LNCaP clone FGC (cell line): ENCODE measurements at regions not wholly inside any gene's neighbourhood (a gene's known extent, or its start where the extent isn't known, plus 50 kb on each side); places are given as distances from the start of the nearest gene placed in this dataset.

Source experiments
- DNase-seq: peaks from one replicate; pipeline ENCODE4 v3.0.0-alpha.2; 2011; ENCODE audit warnings: low read depth
- H3K4me3 ChIP-seq: 2 replicates; pipeline ENCODE4 v1.5.1; 2011; ENCODE audit warnings: mild to moderate bottlenecking, low read depth, low read length, control low read depth
- TF ChIP-seq, protein P1 (sequence below): IDR thresholded peaks from 2 replicates; pipeline ENCODE4 v1.5.1; 2012; ENCODE audit warnings: mild to moderate bottlenecking; ENCODE audit not compliant: control insufficient read depth, insufficient read depth; ENCODE audit errors: extremely low read depth

DNA sequence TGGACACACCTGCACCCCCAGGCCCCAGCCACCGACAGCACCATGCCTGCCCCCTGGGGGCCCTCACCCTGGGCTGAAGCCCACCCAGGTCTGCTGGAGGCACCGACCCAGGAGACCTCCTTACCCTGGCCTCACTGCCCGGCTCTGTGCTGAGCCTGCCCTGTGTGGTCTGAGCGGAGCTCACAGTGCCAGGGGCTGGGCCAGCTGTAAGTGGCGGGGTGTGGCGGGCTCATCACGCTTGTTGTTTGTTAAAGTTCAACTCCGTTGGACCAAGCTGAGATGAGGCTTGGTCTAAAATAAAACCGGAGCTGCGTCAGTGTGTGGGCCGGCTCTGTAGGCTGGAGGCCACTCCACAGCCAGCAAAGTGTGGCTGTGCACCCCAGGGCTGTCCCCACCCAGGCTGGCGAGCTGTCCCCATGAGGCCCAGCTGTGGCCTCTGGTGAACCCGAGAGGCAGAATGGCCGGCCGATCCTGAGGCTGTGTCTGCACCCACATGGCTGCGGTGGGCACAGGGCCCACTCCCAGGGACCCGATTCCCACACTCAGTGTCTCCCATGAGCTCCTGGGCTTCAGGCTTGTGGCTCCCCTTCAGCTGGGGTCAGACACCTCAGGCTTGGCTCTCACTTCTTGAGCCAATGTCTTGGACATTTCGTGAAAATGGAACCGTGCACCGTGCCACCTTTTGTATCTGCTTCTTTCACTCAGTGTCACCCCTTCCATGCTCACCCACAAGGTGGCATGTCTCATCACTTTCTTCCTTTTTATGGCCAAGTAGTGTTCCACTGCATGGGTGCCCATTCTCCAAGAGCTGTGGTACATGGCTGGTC is 137.9 kb downstream of the CTTN start:
- DNase-seq: no peak
- no peak overlapping the region for H3K4me3 ChIP-seq
- TF ChIP-seq, protein P1, sequence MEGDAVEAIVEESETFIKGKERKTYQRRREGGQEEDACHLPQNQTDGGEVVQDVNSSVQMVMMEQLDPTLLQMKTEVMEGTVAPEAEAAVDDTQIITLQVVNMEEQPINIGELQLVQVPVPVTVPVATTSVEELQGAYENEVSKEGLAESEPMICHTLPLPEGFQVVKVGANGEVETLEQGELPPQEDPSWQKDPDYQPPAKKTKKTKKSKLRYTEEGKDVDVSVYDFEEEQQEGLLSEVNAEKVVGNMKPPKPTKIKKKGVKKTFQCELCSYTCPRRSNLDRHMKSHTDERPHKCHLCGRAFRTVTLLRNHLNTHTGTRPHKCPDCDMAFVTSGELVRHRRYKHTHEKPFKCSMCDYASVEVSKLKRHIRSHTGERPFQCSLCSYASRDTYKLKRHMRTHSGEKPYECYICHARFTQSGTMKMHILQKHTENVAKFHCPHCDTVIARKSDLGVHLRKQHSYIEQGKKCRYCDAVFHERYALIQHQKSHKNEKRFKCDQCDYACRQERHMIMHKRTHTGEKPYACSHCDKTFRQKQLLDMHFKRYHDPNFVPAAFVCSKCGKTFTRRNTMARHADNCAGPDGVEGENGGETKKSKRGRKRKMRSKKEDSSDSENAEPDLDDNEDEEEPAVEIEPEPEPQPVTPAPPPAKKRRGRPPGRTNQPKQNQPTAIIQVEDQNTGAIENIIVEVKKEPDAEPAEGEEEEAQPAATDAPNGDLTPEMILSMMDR: no peak

DNA sequence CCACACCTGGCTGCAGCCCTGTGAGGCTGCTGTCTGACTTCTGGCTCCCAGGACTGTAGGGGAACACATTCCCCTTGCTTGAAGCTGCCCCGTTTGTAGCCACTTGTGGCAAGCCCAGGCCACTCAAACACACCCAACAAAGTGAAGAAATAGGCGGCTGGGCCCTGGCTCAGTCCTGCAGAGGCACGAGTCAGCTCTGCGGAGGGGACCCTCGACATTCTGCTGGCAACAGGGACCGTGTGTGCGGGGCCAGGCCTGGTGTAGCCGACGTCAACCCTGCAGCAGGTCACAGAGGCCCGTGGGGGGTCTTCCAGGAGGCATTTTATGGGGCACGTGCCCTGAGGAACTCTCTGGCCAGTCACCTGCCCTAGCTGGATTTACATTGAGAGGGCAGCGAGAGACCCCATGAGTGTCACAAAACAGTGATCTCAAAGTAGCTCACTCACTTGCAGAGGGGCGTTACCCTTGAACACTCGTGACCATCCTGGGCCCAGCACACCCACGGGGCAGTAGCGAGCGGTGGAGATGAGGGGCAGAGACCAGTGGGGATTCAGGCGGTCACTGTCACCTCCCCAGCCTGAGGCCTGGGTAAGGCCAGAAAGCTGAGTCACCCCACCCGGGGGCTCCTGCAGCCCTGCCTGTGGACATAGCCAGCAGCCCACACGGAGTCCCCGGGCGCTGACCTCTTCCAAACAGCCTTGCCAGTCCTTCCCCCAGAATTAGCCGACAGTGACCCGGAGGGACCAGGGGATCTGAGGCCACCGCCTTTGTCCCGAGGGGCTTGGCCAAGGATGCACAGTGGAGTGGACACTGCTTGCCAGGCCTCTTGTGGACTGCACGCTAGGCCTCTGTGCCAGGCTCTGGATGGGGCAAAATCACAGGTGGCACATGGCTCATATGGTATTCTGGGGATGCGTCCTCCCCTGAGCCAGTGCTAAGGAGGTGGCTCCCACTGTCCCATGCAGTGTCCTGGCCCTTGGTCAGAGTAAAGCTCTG is 139.5 kb downstream of the CTTN start:
- H3K4me3 ChIP-seq: no peak overlapping the region
- TF ChIP-seq, protein P1: no peak
- DNase-seq: no peak

DNA sequence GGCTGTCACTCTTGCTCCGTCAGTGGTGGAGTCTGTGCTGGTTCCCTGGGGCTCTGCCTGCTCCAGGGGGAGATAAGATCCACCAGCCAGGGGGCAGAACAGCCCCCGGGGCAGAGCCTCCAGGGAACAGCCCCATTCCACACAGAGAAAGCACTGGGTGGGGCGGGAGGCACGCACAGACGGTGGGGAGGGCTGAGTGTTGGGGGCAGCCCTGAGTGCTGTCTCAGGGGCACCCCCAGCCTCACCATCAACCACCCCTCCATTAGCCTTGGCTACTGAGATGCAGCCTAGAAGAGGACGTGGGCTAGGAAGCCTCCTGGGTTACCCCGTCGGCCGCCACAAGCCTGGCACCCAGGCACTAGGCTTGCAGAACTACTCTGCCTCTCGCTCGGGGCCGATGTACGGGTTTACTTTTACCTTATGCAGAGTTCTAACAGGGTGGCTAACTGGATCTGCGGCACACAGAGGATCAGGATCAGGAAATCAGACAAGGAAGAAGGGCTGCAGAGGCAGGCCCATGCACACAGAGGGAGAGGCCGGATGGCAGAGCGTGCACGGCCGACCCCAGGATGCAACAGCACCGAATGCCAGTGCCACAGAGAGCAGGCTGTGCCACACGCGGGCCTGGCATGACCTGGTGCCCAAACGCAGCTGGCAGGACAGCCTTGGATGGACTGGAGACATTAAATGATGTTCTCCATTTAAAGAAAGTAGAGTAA is 140.5 kb downstream of the CTTN start:
- TF ChIP-seq, protein P1: no peak
- no peak for DNase-seq
- no peak overlapping the region for H3K4me3 ChIP-seq

DNA sequence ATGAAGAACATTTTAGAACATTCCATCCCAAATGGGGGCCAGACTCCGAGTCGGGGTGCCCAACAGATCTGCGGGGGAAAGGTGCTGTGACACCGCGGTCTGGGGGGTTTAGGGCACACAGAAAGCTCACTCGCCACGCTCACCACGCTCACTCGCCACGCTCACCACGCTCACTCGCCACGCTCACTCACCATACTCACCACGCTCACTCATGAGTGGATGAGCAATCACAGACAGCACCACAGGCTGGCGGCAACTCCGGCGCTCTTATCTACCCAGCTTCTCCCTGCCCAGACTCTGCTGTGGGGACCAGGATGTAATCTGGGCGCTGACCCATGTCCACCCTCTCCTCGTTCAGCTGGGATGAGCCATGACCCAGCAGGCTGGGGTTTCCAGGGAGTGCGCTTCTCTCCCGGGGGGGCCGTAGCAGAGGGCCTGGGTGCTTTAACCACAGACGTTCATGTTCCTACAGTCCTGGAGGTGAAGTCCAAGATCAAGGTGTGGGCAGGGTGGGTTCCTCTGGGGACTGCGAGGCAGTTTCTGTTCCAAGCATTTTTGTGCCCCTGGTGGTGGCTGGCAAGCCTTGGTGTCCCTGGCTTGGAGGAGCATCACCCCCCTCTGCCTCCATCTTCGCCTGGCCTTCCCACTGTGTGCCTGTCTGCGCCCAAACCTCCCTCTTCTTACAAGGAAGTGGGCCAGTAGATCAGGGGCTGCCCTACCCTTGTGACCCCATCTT is 141.2 kb downstream of the CTTN start:
- no peak for DNase-seq
- TF ChIP-seq, protein P1: no peak

DNA sequence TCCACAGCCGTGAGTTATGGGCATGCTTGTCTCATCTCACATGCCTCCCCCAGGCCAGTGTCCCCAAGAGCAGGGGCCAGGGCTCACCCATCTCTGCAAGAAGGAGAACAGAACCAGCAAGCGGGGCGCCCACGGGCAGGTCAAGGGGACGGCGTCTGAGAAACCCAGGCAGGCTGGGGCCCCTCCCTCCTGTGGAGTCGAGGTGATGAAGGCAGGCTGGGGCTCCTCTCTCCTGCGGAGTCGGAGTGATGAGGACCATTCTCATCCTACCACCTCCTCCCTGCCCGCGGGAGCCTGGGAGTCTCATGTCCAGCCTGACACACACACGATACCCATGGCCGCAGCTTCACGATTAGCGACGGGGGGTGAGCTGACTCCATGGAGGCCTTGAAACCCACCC is 141.9 kb downstream of the CTTN start:
- DNase-seq: no peak
- TF ChIP-seq, protein P1: no peak
- H3K4me3 ChIP-seq: no peak overlapping the region

More for the DNA sequence above, 141.2 kb downstream of the CTTN start:
- H3K4me3 ChIP-seq: no peak overlapping the region

DNA sequence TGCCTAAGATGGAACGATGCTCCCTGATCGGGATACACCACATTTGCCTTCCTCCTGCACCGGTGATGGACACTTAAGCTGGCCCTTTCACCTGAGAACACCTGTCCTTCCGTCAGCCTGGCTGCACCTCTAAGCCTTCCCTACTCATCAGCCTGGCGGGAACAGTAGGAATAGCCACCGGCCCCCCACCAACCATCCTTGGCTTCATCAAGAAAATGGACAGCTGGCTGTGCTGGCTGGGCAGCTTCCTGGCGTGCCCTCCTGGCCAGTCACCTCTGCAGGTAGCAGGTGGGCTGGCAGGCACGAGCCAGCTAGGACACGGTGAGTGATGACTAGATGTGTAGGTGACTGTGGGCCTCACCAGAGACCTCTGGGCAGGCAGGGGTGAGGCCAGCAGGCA is 142.8 kb downstream of the CTTN start:
- no peak overlapping the region for H3K4me3 ChIP-seq
- TF ChIP-seq, protein P1: no peak
- DNase-seq: no peak
